GM21529 (cell line): ENCODE measurements at regions not wholly inside any gene's neighbourhood (a gene's known extent, or its start where the extent isn't known, plus 50 kb on each side); places are given as distances from the start of the nearest gene placed in this dataset.

ENCODE experiments used
- ATAC-seq: cut with Tn5 transposase; IDR thresholded peaks from one replicate; pipeline ENCODE4 v1.9.1; 2021; ENCODE audit not compliant: unreplicated experiment

DNA sequence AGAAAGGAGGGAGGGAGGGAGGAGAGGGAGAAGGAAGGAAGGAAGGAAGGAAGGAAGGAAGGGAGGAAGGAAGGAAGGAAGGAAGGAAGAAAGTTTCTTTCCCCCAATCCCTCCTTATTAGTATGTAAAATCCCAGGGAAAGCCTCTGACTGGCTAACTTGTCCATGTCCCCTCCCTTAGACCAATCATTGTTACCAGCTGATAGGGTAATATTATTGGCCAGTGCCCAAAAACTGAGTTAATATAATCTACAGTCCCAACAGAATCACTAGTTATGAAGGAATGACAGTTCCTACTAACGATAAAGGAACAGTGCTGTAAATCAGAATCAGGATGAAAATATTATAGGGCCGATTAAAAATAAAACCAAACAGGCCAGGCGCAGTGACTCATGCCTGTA, 53.6 kb upstream of the CCNG1 start:
- ATAC-seq = no peak

DNA sequence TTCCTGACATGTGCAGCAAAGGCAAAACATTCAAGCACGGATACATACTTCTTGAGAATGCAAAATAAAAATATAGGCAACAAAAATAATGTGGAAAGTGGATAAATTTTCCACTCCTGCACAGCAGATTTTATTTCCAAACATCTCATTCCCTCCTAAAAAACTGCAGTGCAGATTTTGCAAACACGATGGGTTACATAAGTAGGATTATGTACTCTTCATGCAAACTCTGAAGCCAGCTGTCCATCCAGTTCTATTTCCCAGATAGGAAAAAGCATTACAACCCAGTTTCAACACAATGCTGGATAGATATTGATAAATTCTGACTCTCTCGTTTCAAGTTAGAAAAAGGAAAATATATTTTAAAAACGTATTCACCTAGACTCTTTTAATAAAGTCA, 52.7 kb upstream of the CCNG1 start:
- no peak for ATAC-seq

DNA sequence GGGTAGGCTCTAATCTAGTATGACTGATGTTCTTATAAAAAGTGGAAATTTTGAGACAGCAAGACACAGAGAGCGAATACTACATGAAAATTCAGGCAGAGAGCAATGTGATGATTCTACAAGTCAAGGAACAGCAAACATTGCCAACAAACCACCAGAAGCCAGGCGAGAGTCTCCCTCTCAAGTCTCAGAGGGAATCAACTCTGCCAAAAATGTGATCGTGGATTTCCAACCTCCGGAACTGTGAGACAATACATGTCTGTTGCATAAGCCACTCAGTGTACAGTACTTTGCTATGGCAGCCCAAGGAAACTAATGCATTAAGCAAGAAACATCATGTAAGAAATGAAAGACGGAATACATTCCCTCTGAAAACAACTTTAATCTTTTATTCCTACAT, 52.1 kb upstream of the CCNG1 start:
- ATAC-seq = no peak

DNA sequence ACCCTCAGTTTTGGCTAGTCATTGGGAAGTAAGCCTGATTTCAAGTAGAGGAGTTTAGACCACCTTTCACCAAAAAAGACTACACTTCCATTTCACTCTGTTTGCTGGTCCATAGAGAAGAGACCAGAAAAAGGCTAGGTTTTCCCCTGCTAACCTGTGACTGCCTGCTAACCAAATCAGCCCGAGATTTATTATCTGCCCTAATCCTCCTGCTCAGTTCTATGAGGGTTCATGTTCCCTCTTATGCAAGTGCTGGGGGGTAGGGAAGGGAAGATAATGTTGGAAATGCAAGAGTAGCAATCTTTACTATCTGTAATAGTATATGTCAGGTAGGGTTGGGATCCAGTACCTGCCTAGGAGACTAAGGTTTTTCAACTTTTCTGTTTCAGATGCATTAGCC, 51.6 kb upstream of the CCNG1 start:
- ATAC-seq = no peak

DNA sequence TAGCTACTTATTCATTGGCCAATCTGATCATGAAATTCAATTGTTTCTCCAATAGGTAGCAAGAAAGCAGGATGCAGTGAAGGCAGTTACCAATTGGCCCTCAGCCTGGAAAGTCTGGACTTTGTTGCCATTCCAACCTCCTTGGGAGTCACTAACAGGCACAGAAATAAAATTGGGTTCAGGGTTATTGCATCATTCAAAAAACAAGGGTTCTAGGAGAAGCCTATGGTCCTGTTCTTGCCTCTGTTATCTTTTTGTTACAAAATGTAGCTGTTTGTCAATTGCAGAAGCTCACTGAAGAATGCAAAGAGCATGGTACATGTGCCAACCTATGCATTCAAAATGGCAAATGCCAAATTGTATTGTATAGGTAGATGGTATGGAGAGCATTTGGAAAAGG, 51.0 kb upstream of the CCNG1 start:
- ATAC-seq = no peak

DNA sequence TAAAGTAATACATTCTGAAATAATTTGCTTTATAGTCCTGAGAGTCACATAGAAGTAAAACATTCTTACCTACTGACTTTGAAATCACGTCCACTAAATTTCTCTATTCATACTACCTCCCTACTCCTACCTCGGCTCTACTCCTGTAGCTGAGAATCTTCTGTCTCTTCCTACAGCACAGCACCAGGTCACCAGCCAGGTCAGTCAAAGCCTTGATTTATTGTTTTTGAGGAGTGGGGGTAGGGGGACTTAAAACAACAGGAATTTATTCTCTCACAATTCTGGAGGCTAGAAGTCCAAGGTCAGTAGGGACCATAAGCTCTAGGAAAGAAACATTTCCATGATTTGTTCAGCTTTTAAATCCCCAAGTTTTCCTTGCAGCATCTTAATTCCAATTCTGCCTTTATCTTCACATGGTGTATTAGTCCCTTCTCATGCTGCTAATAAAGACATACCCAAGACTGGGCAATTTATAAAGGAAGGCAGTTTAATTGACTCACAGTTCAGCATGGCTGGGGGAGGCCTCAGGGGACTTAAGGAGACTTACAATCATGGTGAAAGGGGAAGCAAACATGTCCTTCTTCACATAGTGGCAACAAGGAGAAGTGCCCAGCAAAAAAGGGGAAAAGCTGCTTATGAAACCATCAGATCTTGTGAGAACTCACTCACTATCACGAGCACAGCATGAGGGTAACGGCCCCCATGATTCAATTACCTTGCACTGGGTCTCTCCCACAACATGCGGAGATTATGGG, 49.6 kb upstream of the CCNG1 start:
- ATAC-seq = no peak
